Chondrocyte (in vitro differentiated cells): ENCODE measurements at regions not wholly inside any gene's neighbourhood (a gene's known extent, or its start where the extent isn't known, plus 50 kb on each side); places are given as distances from the start of the nearest gene placed in this dataset.

Experiments
- DNase-seq: peaks from one replicate; pipeline ENCODE4 v3.0.0; 2021; ENCODE audit warnings: mixed read lengths, low spot score
- H3K27ac Mint-ChIP-seq: one replicate; pipeline ENCODE4 v1.8.0; 2021; ENCODE audit warnings: mild to moderate bottlenecking, moderate library complexity, mixed read lengths; ENCODE audit not compliant: unreplicated experiment
- H3K27me3 Mint-ChIP-seq: 2 replicates; pipeline ENCODE4 v1.8.0; 2021; ENCODE audit warnings: low read depth, mixed read lengths
- H3K36me3 Mint-ChIP-seq: 2 replicates; pipeline ENCODE4 v1.8.0; 2021; ENCODE audit warnings: low read depth, mixed read lengths
- H3K4me1 Mint-ChIP-seq: 2 replicates; pipeline ENCODE4 v1.8.0; 2021; ENCODE audit warnings: low read depth, mild to moderate bottlenecking, mixed read lengths
- H3K4me3 Mint-ChIP-seq: one replicate; pipeline ENCODE4 v1.8.0; 2021; ENCODE audit warnings: mild to moderate bottlenecking, moderate library complexity, mixed read lengths; ENCODE audit not compliant: unreplicated experiment
- H3K9me3 Mint-ChIP-seq: 2 replicates; pipeline ENCODE4 v1.8.0; 2021; ENCODE audit warnings: low read depth, mixed read lengths
- CTCF ChIP-seq: fragments of 200-600 bp; sonication (generic); IDR thresholded peaks from 2 replicates; pipeline ENCODE4 v1.5.0; 2021; ENCODE audit warnings: antibody characterized with exemption, mild to moderate bottlenecking, moderate library complexity

DNA sequence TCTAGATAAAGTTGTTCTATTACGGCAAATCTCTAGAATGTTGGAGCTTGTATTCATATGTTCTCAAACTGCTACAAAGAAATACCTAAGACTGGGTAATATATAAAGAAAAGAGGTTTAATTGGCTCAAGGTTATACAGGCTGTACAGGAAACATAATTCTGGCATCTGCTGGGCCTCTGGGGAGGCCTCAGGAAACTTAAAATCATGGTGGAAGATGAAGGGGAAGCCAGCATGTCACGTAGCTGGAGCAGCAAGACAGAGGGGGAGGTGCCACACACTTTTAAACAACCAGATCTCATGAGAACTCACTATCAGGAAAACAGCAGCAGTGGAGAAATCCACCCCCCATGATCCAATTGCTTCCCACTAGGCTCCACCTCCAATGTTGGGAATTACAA is 390.4 kb upstream of the ADGRL4 start:
- no peak for TF ChIP-seq CTCF
- no peak for DNase-seq
- H3K4me3 Mint-ChIP-seq: no peak overlapping the region

GRCh38 chr1:79388694-79389361 is 382.3 kb upstream of the ADGRL4 start:
- Mint-ChIP-seq H3K27ac (no peak overlapping the region), H3K9me3 (peaks cover under 1% of the 10 kb centered on the region), H3K4me1 (no peaks in the 10 kb centered on the region), H3K4me3 (no peak overlapping the region), H3K27me3 (no peaks in the 10 kb centered on the region), H3K36me3 (no peaks in the 10 kb centered on the region)
- no peak for DNase-seq
- no peak for TF ChIP-seq CTCF

More for the DNA sequence above, 390.4 kb upstream of the ADGRL4 start:
- H3K4me1 Mint-ChIP-seq: no peaks in the 10 kb centered on the region
- H3K9me3 Mint-ChIP-seq: no peaks in the 10 kb centered on the region
- no peaks in the 10 kb centered on the region for H3K36me3 Mint-ChIP-seq
- no peak overlapping the region for H3K27ac Mint-ChIP-seq
- H3K27me3 Mint-ChIP-seq: no peaks in the 10 kb centered on the region

GRCh38 chr1:79386730-79387129 is 380.2 kb upstream of the ADGRL4 start:
- H3K4me3 Mint-ChIP-seq: no peak overlapping the region
- H3K36me3 Mint-ChIP-seq: no peaks in the 10 kb centered on the region
- no peaks in the 10 kb centered on the region for H3K4me1 Mint-ChIP-seq
- no peak for DNase-seq
- no peak overlapping the region for H3K27ac Mint-ChIP-seq
- H3K27me3 Mint-ChIP-seq: no peaks in the 10 kb centered on the region
- no peak for TF ChIP-seq CTCF
- H3K9me3 Mint-ChIP-seq: peaks cover 7% of the 10 kb centered on the region

- Mint-ChIP-seq H3K27me3 (no peaks in the 10 kb centered on the region), H3K27ac (no peak overlapping the region), H3K9me3 (peaks cover 7% of the 10 kb centered on the region), H3K36me3 (no peaks in the 10 kb centered on the region), H3K4me3 (no peak overlapping the region), H3K4me1 (no peaks in the 10 kb centered on the region)
- TF ChIP-seq CTCF: no peak
- DNase-seq: no peak
These were observed 373.5 kb upstream of the ADGRL4 start for GRCh38 chr1:79380078-79380477.

GRCh38 chr1:79376106-79376505 is 369.6 kb upstream of the ADGRL4 start:
- H3K27me3 Mint-ChIP-seq: no peaks in the 10 kb centered on the region
- H3K4me1 Mint-ChIP-seq: peaks cover 12% of the 10 kb centered on the region
- no peak overlapping the region for H3K4me3 Mint-ChIP-seq
- H3K9me3 Mint-ChIP-seq: peaks cover 3% of the 10 kb centered on the region
- no peak overlapping the region for H3K27ac Mint-ChIP-seq
- no peak for DNase-seq
- H3K36me3 Mint-ChIP-seq: no peaks in the 10 kb centered on the region
- TF ChIP-seq CTCF: no peak
